ENCODE measurements at regions not wholly inside any gene's neighbourhood (a gene's known extent, or its start where the extent isn't known, plus 50 kb on each side); places are given as distances from the start of the nearest gene placed in this dataset.
A peak's percentile ranks its signal among the peaks of the same experiment; 100 is the strongest.

DNA sequence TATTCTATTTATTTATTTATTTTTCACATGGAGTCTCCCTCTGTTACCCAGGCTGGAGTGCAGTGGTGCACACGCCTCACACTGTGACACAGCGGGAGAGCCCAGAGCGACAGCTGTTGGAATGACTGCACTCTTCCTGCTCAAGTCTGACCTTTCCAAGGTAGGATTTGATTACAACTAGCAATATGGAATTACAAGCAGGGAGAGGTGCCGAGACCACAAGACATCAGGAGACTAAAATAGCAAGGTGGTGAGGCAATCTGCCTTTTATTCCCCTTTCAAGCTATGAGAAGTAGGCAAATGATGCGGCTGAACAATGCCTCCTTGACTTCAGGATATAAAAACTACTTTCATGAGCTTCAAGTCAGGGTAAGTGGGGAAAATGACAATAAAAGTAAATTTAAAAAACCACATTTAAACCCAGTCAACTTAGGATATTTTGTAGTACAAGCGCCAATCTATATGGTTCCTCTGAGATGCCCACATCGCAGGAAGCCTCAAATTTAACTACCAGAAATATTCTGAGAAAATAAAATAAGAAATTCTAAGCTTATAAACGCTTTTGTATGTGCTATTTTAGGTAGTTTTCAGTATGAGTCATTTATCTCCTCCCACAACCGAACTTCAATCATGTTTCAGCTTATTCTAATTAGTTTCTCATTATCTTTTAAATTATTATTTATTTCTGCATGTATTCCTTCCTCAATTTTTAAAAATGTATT is 146.9 kb upstream of the SGK1 start:
- Histone ChIP-seq H2AFZ (ENCODE audit: low read depth, low read length) (no peak overlapping the region), H3K4me3 (ENCODE audit: insufficient read depth in 1 of 2, low read depth in 1 of 2, low read length in 2 of 2) (no peak overlapping the region), H2BK120ac (ENCODE audit: low read depth, low read length) (no peak overlapping the region), H3K14ac (ENCODE audit: low read length in 2 of 2) (no peak overlapping the region), H3K9me3 (ENCODE audit: control insufficient read depth, low read length) (no peaks in the 10 kb centered on the region), H3K18ac (ENCODE audit: low read depth in 1 of 2, low read length in 2 of 2) (no peak overlapping the region), H3K4ac (ENCODE audit: low read depth in 1 of 2, low read length in 2 of 2) (no peak overlapping the region), H3K27ac (ENCODE audit: low read length, poor library complexity, severe bottlenecking) (peak overlapping the region; percentile 95), H2BK15ac (ENCODE audit: low read depth, poor library complexity, severe bottlenecking) (no peak overlapping the region), H4K8ac (ENCODE audit: low read length) (no peak overlapping the region), H2BK5ac (ENCODE audit: low read depth, low read length, poor library complexity, severe bottlenecking) (no peak overlapping the region), H3K4me1 (ENCODE audit: control insufficient read depth, insufficient read depth, low read depth, low read length) (peaks cover 13% of the 10 kb centered on the region), H3K79me1 (replicated peaks; ENCODE audit: low read length, poor library complexity, severe bottlenecking) (no peaks in the 10 kb centered on the region), H3K9ac (ENCODE audit: low read length) (peak overlapping the region; percentile 15), H4K91ac (ENCODE audit: low read length) (no peak overlapping the region), H3K4me2 (ENCODE audit: low read length, poor library complexity, severe bottlenecking) (no peak overlapping the region), H2BK12ac (ENCODE audit: low read length in 2 of 2) (no peak overlapping the region), H3K36me3 (ENCODE audit: control insufficient read depth in 1 of 2, insufficient read depth in 2 of 2, low read depth in 1 of 2, low read length in 2 of 2) (no peaks in the 10 kb centered on the region), H3K27me3 (ENCODE audit: control insufficient read depth in 1 of 2, insufficient read depth in 1 of 2, low read length in 2 of 2) (no peaks in the 10 kb centered on the region), H2AK5ac (ENCODE audit: low read length, severe bottlenecking) (no peak overlapping the region), H3K23ac (ENCODE audit: low read length in 2 of 2) (no peak overlapping the region)
- peak; percentile 43 for DNase-seq
- 87% methylated on average over 6 of the region's 9 CpGs for WGBS

DNA sequence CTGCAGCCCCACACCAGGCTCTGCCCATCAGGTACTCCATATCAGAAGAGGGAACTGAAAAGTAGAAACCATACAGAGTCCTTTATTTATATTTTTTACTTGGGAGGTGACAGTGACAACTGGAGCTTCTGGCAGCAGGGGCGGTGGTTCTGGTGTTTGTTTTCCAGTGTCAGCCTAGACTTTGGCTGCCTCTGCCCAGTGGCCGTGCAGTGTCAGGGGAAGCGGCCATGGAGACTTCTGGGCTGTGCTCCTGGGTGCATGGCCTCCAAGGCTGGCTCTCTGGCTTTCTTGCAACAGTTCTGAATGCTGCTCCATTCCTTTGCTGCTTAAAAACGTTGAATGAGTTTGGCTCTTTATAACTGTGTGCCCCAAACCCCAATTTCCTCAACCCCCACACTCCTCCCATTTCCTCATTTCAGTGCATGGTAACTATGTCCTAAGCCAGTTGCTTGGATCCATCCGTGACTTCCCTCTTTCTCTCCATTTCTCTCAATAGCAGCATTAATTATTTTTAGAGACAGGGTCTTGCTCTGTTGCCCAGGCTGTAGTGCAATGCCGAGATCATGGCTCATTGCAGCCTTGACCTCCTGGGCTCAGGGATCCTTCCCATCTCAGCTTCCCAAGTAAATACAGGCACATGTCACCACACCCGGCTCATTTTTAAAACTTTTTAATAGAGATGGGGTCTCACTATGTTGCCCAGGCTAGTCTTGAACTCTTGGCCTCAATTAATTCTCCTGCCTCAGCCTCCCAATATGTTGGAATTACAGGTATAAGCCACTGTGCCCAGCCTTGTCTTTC is 141.1 kb upstream of the SGK1 start:
- H4K91ac ChIP-seq (ENCODE audit: low read length): no peak overlapping the region
- H2BK15ac ChIP-seq (ENCODE audit: low read depth, poor library complexity, severe bottlenecking): no peak overlapping the region
- no peak overlapping the region for H3K23ac ChIP-seq (ENCODE audit: low read length in 2 of 2)
- H3K27ac ChIP-seq (ENCODE audit: low read length, poor library complexity, severe bottlenecking): no peak overlapping the region
- H3K79me1 ChIP-seq (replicated peaks; ENCODE audit: low read length, poor library complexity, severe bottlenecking): no peaks in the 10 kb centered on the region
- no peak for DNase-seq
- no peak overlapping the region for H4K8ac ChIP-seq (ENCODE audit: low read length)
- no peak overlapping the region for H3K4me2 ChIP-seq (ENCODE audit: low read length, poor library complexity, severe bottlenecking)
- H3K9me3 ChIP-seq (ENCODE audit: control insufficient read depth, low read length): no peaks in the 10 kb centered on the region
- no peak overlapping the region for H3K14ac ChIP-seq (ENCODE audit: low read length in 2 of 2)
- no peak overlapping the region for H2BK120ac ChIP-seq (ENCODE audit: low read depth, low read length)
- H3K4me3 ChIP-seq (ENCODE audit: insufficient read depth in 1 of 2, low read depth in 1 of 2, low read length in 2 of 2): no peak overlapping the region
- peak overlapping the region; percentile 49 for H2AK5ac ChIP-seq (ENCODE audit: low read length, severe bottlenecking)
- H3K4ac ChIP-seq (ENCODE audit: low read depth in 1 of 2, low read length in 2 of 2): no peak overlapping the region
- 87% methylated on average over 7 of the region's 7 CpGs for WGBS
- H3K4me1 ChIP-seq (ENCODE audit: control insufficient read depth, insufficient read depth, low read depth, low read length): peaks cover 9% of the 10 kb centered on the region
- no peak overlapping the region for H3K9ac ChIP-seq (ENCODE audit: low read length)
- H3K18ac ChIP-seq (ENCODE audit: low read depth in 1 of 2, low read length in 2 of 2): no peak overlapping the region
- H2AFZ ChIP-seq (ENCODE audit: low read depth, low read length): no peak overlapping the region
- peak overlapping the region; percentile 1 for H2BK5ac ChIP-seq (ENCODE audit: low read depth, low read length, poor library complexity, severe bottlenecking)
- H2BK12ac ChIP-seq (ENCODE audit: low read length in 2 of 2): no peak overlapping the region
- no peaks in the 10 kb centered on the region for H3K27me3 ChIP-seq (ENCODE audit: control insufficient read depth in 1 of 2, insufficient read depth in 1 of 2, low read length in 2 of 2)
- H3K36me3 ChIP-seq (ENCODE audit: control insufficient read depth in 1 of 2, insufficient read depth in 2 of 2, low read depth in 1 of 2, low read length in 2 of 2): no peaks in the 10 kb centered on the region

DNA sequence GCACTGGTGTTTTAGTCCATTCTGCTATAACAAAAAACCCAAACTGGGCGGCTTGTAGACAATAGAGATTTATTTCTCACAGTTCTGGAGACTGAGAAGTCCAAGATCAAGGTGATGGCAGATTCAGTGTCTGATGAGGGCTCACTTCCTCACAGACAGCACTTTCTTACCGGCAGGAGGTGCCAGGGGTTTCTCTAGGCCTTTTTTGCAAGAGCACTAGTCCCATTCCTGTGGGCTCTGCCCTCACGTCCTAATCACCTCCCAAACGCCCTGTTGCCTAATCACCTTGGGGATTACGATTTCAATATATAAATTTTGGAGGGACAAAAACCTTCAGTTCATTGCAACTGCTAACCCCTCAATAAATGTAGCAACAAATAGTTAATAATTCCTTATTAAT is 140.0 kb upstream of the SGK1 start:
- Histone ChIP-seq H3K4me2 (ENCODE audit: low read length, poor library complexity, severe bottlenecking) (no peak overlapping the region), H2BK15ac (ENCODE audit: low read depth, poor library complexity, severe bottlenecking) (no peak overlapping the region), H4K91ac (ENCODE audit: low read length) (no peak overlapping the region), H2AFZ (ENCODE audit: low read depth, low read length) (no peak overlapping the region), H2BK120ac (ENCODE audit: low read depth, low read length) (no peak overlapping the region), H3K27me3 (ENCODE audit: control insufficient read depth in 1 of 2, insufficient read depth in 1 of 2, low read length in 2 of 2) (no peaks in the 10 kb centered on the region), H3K18ac (ENCODE audit: low read depth in 1 of 2, low read length in 2 of 2) (no peak overlapping the region), H3K36me3 (ENCODE audit: control insufficient read depth in 1 of 2, insufficient read depth in 2 of 2, low read depth in 1 of 2, low read length in 2 of 2) (no peaks in the 10 kb centered on the region), H2BK5ac (ENCODE audit: low read depth, low read length, poor library complexity, severe bottlenecking) (no peak overlapping the region), H3K9ac (ENCODE audit: low read length) (no peak overlapping the region), H3K4me1 (ENCODE audit: control insufficient read depth, insufficient read depth, low read depth, low read length) (peaks cover 8% of the 10 kb centered on the region), H3K14ac (ENCODE audit: low read length in 2 of 2) (no peak overlapping the region), H3K23ac (ENCODE audit: low read length in 2 of 2) (no peak overlapping the region), H3K27ac (ENCODE audit: low read length, poor library complexity, severe bottlenecking) (no peak overlapping the region), H2AK5ac (ENCODE audit: low read length, severe bottlenecking) (no peak overlapping the region), H3K4ac (ENCODE audit: low read depth in 1 of 2, low read length in 2 of 2) (no peak overlapping the region), H2BK12ac (ENCODE audit: low read length in 2 of 2) (no peak overlapping the region), H3K4me3 (ENCODE audit: insufficient read depth in 1 of 2, low read depth in 1 of 2, low read length in 2 of 2) (no peak overlapping the region), H3K79me1 (replicated peaks; ENCODE audit: low read length, poor library complexity, severe bottlenecking) (no peaks in the 10 kb centered on the region), H3K9me3 (ENCODE audit: control insufficient read depth, low read length) (no peaks in the 10 kb centered on the region), H4K8ac (ENCODE audit: low read length) (no peak overlapping the region)
- 72% methylated on average over 5 of the region's 5 CpGs for WGBS
- DNase-seq: no peak

DNA sequence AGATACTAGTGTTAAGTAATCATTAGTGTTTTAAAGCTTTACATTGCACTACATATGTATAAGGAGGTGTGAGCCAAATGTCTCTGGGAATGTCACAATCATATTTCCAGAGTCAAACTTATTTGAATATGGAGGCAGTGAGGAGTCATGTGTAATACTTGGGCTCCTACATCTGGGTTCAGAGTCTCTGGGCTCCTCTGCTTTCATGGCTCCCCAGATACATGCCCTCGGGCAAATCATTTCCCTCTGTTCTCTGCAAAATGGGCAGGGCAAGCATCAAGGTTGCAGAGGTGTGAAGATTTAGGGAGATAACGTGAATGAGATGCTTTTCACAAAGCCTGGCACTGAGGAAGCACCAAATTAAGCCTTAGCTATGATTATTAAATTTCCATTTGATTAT is 138.3 kb upstream of the SGK1 start:
- H3K27ac ChIP-seq (ENCODE audit: low read length, poor library complexity, severe bottlenecking): no peak overlapping the region
- no peak overlapping the region for H3K9ac ChIP-seq (ENCODE audit: low read length)
- no peak overlapping the region for H3K4me2 ChIP-seq (ENCODE audit: low read length, poor library complexity, severe bottlenecking)
- no peak overlapping the region for H3K18ac ChIP-seq (ENCODE audit: low read depth in 1 of 2, low read length in 2 of 2)
- no peak overlapping the region for H2BK120ac ChIP-seq (ENCODE audit: low read depth, low read length)
- 75% methylated on average over 2 of the region's 2 CpGs for WGBS
- peaks cover 7% of the 10 kb centered on the region for H3K4me1 ChIP-seq (ENCODE audit: control insufficient read depth, insufficient read depth, low read depth, low read length)
- H3K9me3 ChIP-seq (ENCODE audit: control insufficient read depth, low read length): no peaks in the 10 kb centered on the region
- H3K4ac ChIP-seq (ENCODE audit: low read depth in 1 of 2, low read length in 2 of 2): no peak overlapping the region
- no peaks in the 10 kb centered on the region for H3K79me1 ChIP-seq (replicated peaks; ENCODE audit: low read length, poor library complexity, severe bottlenecking)
- DNase-seq: no peak
- no peak overlapping the region for H4K91ac ChIP-seq (ENCODE audit: low read length)
- H2BK5ac ChIP-seq (ENCODE audit: low read depth, low read length, poor library complexity, severe bottlenecking): no peak overlapping the region
- no peak overlapping the region for H2AFZ ChIP-seq (ENCODE audit: low read depth, low read length)
- no peak overlapping the region for H3K23ac ChIP-seq (ENCODE audit: low read length in 2 of 2)
- H3K27me3 ChIP-seq (ENCODE audit: control insufficient read depth in 1 of 2, insufficient read depth in 1 of 2, low read length in 2 of 2): no peaks in the 10 kb centered on the region
- H2BK12ac ChIP-seq (ENCODE audit: low read length in 2 of 2): no peak overlapping the region
- H2BK15ac ChIP-seq (ENCODE audit: low read depth, poor library complexity, severe bottlenecking): no peak overlapping the region
- H3K36me3 ChIP-seq (ENCODE audit: control insufficient read depth in 1 of 2, insufficient read depth in 2 of 2, low read depth in 1 of 2, low read length in 2 of 2): no peaks in the 10 kb centered on the region
- H3K4me3 ChIP-seq (ENCODE audit: insufficient read depth in 1 of 2, low read depth in 1 of 2, low read length in 2 of 2): no peak overlapping the region
- H3K14ac ChIP-seq (ENCODE audit: low read length in 2 of 2): no peak overlapping the region
- no peak overlapping the region for H2AK5ac ChIP-seq (ENCODE audit: low read length, severe bottlenecking)
- H4K8ac ChIP-seq (ENCODE audit: low read length): no peak overlapping the region

Measured in mesenchymal stem cell (in vitro differentiated cells and primary cell).